Spleen (tissue), 11 donors: ENCODE measurements at regions not wholly inside any gene's neighbourhood (a gene's known extent, or its start where the extent isn't known, plus 50 kb on each side); places are given as distances from the start of the nearest gene placed in this dataset.

Experiments
- DNase-seq: peaks from one replicate; pipeline ENCODE4 v3.0.0-alpha.2; 2020
- H3K27ac ChIP-seq, 8 donors: fragments of 200-600 bp; sonication (generic) in 7 of 8; 1 replicate in 4 of 8; 2 replicates in 4 of 8; pipeline versions ENCODE4 v1.5.0 to v1.8.0; 2016 to 2021; ENCODE audit warnings: inconsistent platforms in 4 of 8, mild to moderate bottlenecking in 4 of 8, moderate library complexity in 1 of 8
- H3K27me3 ChIP-seq, 7 donors: fragments of 200-600 bp; sonication (generic) in 6 of 7; replicated peaks in 1 of 7; 1 replicate in 4 of 7; 2 replicates in 3 of 7; pipeline versions ENCODE4 v1.5.0 to v1.8.0; 2016 to 2021; ENCODE audit warnings: inconsistent platforms in 3 of 7, mild to moderate bottlenecking in 1 of 7
- H3K36me3 ChIP-seq, 6 donors: fragments of 200-600 bp; sonication (generic) in 5 of 6; 1 replicate in 4 of 6; 2 replicates in 2 of 6; pipeline versions ENCODE4 v1.5.0 to v1.8.0; 2016 to 2021; ENCODE audit warnings: inconsistent platforms in 2 of 6
- H3K4me1 ChIP-seq, 6 donors: fragments of 200-600 bp; sonication (generic) in 5 of 6; 1 replicate in 3 of 6; 2 replicates in 3 of 6; pipeline versions ENCODE4 v1.5.0 to v1.8.0; 2016 to 2021; ENCODE audit warnings: inconsistent platforms in 3 of 6
- H3K4me3 ChIP-seq, 8 donors: fragments of 200-600 bp; sonication (generic) in 7 of 8; 1 replicate in 4 of 8; 2 replicates in 4 of 8; pipeline versions ENCODE4 v1.5.0 to v1.8.0; 2016 to 2021; ENCODE audit warnings: inconsistent platforms in 4 of 8, mild to moderate bottlenecking in 4 of 8, moderate library complexity in 2 of 8
- H3K9me3 ChIP-seq, 8 donors: fragments of 200-600 bp; sonication (generic) in 7 of 8; 1 replicate in 4 of 8; 2 replicates in 4 of 8; pipeline versions ENCODE4 v1.5.0 to v1.8.0; 2016 to 2021; ENCODE audit warnings: inconsistent platforms in 4 of 8
- CTCF ChIP-seq, 11 experiments: fragments of 200-600 bp in 7 of 11; fragments of 450-650 bp in 4 of 11; sonication (generic) in 4 of 11; IDR thresholded peaks in 8 of 11; conservative IDR thresholded peaks in 3 of 11; 1 replicate in 7 of 11; 2 replicates in 4 of 11; pipeline versions ENCODE4 v1.4.0 to v1.8.0; 2016 to 2021; ENCODE audit warnings: antibody characterized with exemption in 11 of 11, inconsistent platforms in 4 of 11, mild to moderate bottlenecking in 1 of 11
- POLR2A ChIP-seq, 3 donors: fragments of 450-650 bp; IDR thresholded peaks; one replicate each; pipeline ENCODE4 v1.5.1; 2017; ENCODE audit warnings: antibody characterized with exemption in 3 of 3, mild to moderate bottlenecking in 1 of 3
- POLR2AphosphoS5 ChIP-seq, 3 donors: sonication (generic); formaldehyde crosslinking; IDR thresholded peaks; one replicate each; pipeline ENCODE4 v1.5.1; 2017; ENCODE audit warnings: antibody characterized with exemption in 3 of 3
- WGBS, 5 donors: extraction: QIAGEN DNeasy Blood & Tissue Kit in 3 of 5; methylation state at CpG; one replicate each; pipeline versions ENCODE4 v1.1.5 to v1.1.7; 2013 to 2018; 5-methylcytosine and 5-hydroxymethylcytosine counted together
- intact Hi-C: fragments of 100-400 bp; cut with DNase I; formaldehyde crosslinking; loops from one replicate; pipeline ENCODE4 v1.15.0; 2023; ENCODE audit warnings: low total_unique reads
- donor health status: healthy with polysubstance abuse.
- donor health status: DM: no; HTN: no; CAD: no; lungs with moderate emphysema.
- donor health status: DM: no; HTN: no; CAD: no.
- donor health status: Bipolar disorder and iron deficiency.
- donor health status: healthy.
- donor health status: DM: no; HTN: no; CAD: no.
- donor health status: DM: yes; HTN: yes; CAD: no.

- H3K36me3 ChIP-seq, result no peaks in the 10 kb centered on the region
- DNase-seq, result no peak
- no peak for TF ChIP-seq CTCF (IDR thresholded peaks at IDR 0.05 in 8 of 11, conservative IDR thresholded peaks at IDR 0.05 in 3 of 11)
- no peak for TF ChIP-seq POLR2AphosphoS5 (IDR thresholded peaks at IDR 0.05)
- no peak for TF ChIP-seq POLR2A (IDR thresholded peaks at IDR 0.05)
- H3K27ac ChIP-seq, result no peak overlapping the region
- no peaks in the 10 kb centered on the region for H3K27me3 ChIP-seq
- 76 to 89% (median 81%) methylated on average over 2 of the region's 2 CpGs for WGBS, 5 donors
- no peaks in the 10 kb centered on the region for H3K9me3 ChIP-seq
- no peak overlapping the region for H3K4me3 ChIP-seq
- H3K4me1 ChIP-seq, result no peaks in the 10 kb centered on the region
- intact Hi-C loops, result no loop called here
Measured at GRCh38 chr7:118511146-118511545, 286.6 kb downstream of the ANKRD7 start.

GRCh38 chr7:118517275-118517674 lies 292.8 kb downstream of the ANKRD7 start:
- 0 to 48% (median 39%) methylated on average over 1 of the region's 1 CpG for WGBS, 5 donors
- DNase-seq, result no peak
- Histone ChIP-seq H3K36me3 (no peaks in the 10 kb centered on the region), H3K27ac (no peak overlapping the region), H3K4me1 (no peaks in the 10 kb centered on the region), H3K9me3 (no peaks in the 10 kb centered on the region), H3K27me3 (no peaks in the 10 kb centered on the region), H3K4me3 (no peak overlapping the region)
- intact Hi-C loops, result no loop called here
- TF ChIP-seq POLR2A (IDR thresholded peaks at IDR 0.05) (no peak), CTCF (IDR thresholded peaks at IDR 0.05 in 8 of 11, conservative IDR thresholded peaks at IDR 0.05 in 3 of 11) (no peak), POLR2AphosphoS5 (IDR thresholded peaks at IDR 0.05) (no peak)

GRCh38 chr7:118525020-118525419 lies 300.5 kb downstream of the ANKRD7 start:
- Histone ChIP-seq H3K9me3 (no peaks in the 10 kb centered on the region), H3K4me1 (no peaks in the 10 kb centered on the region), H3K36me3 (no peaks in the 10 kb centered on the region), H3K27me3 (no peaks in the 10 kb centered on the region), H3K27ac (no peak overlapping the region), H3K4me3 (no peak overlapping the region)
- intact Hi-C loops, result no loop called here
- TF ChIP-seq POLR2A (IDR thresholded peaks at IDR 0.05) (no peak), POLR2AphosphoS5 (IDR thresholded peaks at IDR 0.05) (no peak), CTCF (IDR thresholded peaks at IDR 0.05 in 8 of 11, conservative IDR thresholded peaks at IDR 0.05 in 3 of 11) (no peak)
- no peak for DNase-seq

GRCh38 chr7:118531566-118531965 lies 307.1 kb downstream of the ANKRD7 start:
- no peaks in the 10 kb centered on the region for H3K36me3 ChIP-seq
- H3K27ac ChIP-seq, result no peak overlapping the region
- H3K4me1 ChIP-seq, result no peaks in the 10 kb centered on the region
- no peak overlapping the region for H3K4me3 ChIP-seq
- no peaks in the 10 kb centered on the region for H3K9me3 ChIP-seq
- H3K27me3 ChIP-seq, result no peaks in the 10 kb centered on the region
- DNase-seq, result no peak
- no peak for TF ChIP-seq CTCF (IDR thresholded peaks at IDR 0.05 in 8 of 11, conservative IDR thresholded peaks at IDR 0.05 in 3 of 11)
- TF ChIP-seq POLR2A (IDR thresholded peaks at IDR 0.05), result no peak
- no peak for TF ChIP-seq POLR2AphosphoS5 (IDR thresholded peaks at IDR 0.05)
- intact Hi-C loops, result no loop called here
